Left lobe of liver (tissue), 2 donors: ENCODE measurements at regions not wholly inside any gene's neighbourhood (a gene's known extent, or its start where the extent isn't known, plus 50 kb on each side); places are given as distances from the start of the nearest gene placed in this dataset.
"Not testable (repeated sequence)": the region's sequence is repeated elsewhere in the genome, so short reads cannot be mapped to it uniquely, and the experiment has no call there.

Experiments
- ATAC-seq: fragments of 200-7000 bp; cut with Tn5 transposase; one replicate; pipeline ENCODE4 v1.9.1; 2020; ENCODE audit warnings: mild to moderate bottlenecking, moderate library complexity
- DNase-seq: peaks from one replicate; pipeline ENCODE4 v3.0.0-alpha.2; 2020; ENCODE audit warnings: low spot score
- donor health status: DM: no; HTN: no; CAD: no; lungs with moderate emphysema.
- donor health status: DM: no; HTN: yes; CAD: no.

DNA sequence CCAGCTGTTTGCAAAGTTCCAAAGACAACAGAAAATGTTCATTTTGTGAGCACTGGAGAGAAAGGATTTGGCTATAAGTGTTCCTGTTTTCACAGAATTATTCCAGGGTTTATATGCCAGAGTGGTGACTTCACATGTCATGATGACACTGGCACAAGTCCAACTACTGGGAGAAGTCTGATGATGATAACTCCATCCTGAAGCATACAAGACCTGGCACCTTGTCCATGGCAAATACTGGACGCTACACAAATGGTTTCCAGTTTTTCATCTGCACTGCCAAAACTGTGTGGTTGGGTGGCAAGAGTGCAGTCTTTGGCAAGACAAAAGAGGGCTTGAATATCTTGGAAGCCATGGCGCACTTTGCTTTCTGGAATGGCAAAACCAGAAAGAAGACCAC is 385.0 kb downstream of the CDH11 start:
- ATAC-seq = no peak

DNA sequence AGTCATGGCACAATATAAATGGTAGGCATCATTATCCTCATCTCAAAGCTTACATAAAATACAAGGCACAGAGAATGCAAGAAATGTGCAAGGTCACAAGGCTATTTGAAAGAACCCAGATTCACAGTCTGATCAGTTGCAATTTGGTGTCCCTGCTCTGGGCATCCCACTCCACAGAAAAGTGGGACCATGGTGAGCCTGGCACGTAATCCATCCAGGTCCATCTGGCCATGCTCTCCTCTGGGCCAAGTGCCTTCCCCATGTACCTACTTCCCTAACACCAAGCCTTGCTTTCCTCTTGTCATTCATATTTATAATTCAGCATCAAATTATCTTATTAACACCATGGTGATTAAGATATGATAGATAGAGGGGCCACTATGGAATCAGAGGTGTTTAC is 390.0 kb downstream of the CDH11 start:
- no peak for DNase-seq
- ATAC-seq = no peak

More for the DNA sequence above, 385.0 kb downstream of the CDH11 start:
- no peak for DNase-seq

GRCh38 chr16:64730261-64730660 is 391.6 kb downstream of the CDH11 start:
- ATAC-seq (no peak), DNase-seq (no peak)

GRCh38 chr16:64724339-64724738 is 397.5 kb downstream of the CDH11 start:
- DNase-seq (no peak), ATAC-seq (peak; percentile 67)

GRCh38 chr16:64718486-64718885 is 403.4 kb downstream of the CDH11 start:
- DNase-seq (no peak), ATAC-seq (no peak)

- DNase-seq (no peak), ATAC-seq (no peak)
These were observed 404.0 kb downstream of the CDH11 start for GRCh38 chr16:64717871-64718270.

- DNase-seq = no peak
- no peak for ATAC-seq
These were observed 406.2 kb downstream of the CDH11 start for GRCh38 chr16:64715624-64716023.

GRCh38 chr16:64712026-64712425 is 409.8 kb downstream of the CDH11 start:
- ATAC-seq (no peak), DNase-seq (no peak)

DNA sequence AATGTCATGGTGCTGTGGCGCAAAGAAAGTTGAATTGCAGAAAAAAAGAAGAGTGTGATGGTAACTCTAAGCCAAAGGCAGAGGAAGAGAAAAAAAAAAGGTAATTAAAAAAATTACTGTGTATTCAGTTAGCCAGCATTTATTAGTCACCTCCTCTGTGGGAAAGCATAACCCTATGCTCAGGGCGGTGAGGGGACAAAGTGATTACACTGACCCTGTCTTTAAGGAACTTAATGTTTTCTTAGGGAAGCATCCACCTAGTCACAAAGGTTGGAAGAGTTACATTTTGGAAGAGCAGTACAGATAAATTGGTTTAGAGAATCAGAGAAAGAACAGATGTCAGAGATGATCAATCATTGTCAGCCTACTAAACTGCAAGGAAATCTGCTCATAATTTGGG is 410.3 kb downstream of the CDH11 start:
- DNase-seq (no peak), ATAC-seq (no peak)

GRCh38 chr16:64711026-64711425 is 410.8 kb downstream of the CDH11 start:
- no peak for DNase-seq
- ATAC-seq = no peak

DNA sequence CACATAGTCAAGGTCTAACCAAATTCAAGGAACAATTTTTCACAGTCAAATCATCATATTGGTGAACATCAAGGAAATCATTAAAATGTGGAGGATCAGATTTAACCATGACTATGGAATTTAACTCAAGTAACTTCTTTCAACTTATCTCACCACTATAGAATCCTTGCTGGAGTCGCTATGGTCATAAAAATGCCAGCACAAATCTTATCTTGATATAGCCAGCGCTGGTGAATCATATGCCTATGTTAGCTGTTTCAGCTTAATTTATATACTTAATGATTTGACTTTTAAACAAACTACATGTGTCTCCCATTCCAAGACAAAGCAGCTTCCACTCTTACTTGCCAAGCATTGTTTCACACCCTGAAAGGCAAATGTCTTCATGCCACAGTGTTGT is 416.4 kb downstream of the CDH11 start:
- DNase-seq (no peak), ATAC-seq (no peak)

GRCh38 chr16:64704386-64704785 is 417.5 kb downstream of the CDH11 start:
- ATAC-seq = no peak
- DNase-seq = no peak

- DNase-seq (no peak), ATAC-seq (no peak)
These were observed 419.4 kb downstream of the CDH11 start for GRCh38 chr16:64702415-64702814.

- DNase-seq (no peak), ATAC-seq (no peak)
These were observed 421.2 kb downstream of the CDH11 start for GRCh38 chr16:64700628-64701027.

DNA sequence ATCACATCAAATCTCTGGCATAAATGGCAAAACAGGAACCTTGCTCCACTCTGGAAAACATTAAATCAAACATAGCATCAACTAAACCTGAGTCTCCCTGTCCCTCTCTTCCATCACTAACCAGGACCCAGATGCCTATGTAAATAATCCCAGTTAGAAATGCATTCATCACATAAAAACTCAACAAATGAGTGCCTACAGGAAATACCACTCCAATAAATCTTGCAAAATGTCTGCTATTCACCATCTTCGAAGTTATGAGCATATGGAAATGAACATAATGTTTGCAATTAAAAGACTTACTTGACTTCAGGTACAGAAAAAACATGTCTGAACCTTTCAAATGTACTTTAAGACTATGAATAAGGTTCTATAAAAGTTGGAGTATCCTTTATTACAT is 425.0 kb downstream of the CDH11 start:
- DNase-seq (no peak), ATAC-seq (no peak)

GRCh38 chr16:64695684-64696083 is 426.2 kb downstream of the CDH11 start:
- ATAC-seq = no peak
- no peak for DNase-seq

DNA sequence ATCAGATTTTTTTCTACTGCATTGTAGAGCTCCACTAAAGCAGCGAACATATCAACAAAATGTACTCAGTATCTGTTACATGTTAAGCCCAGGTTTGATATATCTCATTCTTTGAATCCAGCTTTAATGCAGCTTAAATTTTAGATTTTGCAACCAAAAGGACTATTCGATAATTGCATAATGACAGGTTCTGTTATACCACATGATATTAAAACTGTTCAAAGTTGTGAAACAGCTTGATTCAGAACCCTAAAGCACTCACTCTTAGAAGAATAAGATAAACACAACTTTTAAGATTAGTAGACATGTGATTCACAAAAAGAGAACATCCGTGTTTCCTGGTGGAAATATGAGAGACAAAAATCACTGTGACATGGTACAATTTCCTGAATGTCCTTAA is 427.9 kb downstream of the CDH11 start:
- no peak for DNase-seq

DNA sequence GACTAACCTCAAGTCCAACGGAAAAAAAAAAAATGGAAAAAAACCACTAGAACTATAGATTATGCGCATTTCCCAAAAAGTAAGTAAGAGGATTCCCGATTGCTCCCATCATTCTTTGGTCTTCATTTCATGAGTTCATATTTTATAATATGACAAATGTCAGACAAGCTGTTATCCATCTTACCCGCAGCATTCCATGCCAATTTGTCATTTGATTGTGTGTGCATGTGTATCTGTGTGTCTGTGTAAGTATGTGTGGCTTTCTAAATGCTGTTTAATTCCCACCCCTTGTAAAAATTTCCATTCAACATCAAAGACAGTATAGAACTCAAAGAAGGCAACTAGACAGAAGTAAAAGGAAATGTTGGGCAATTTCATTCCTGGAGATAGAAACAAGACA is 434.1 kb downstream of the CDH11 start:
- ATAC-seq (no peak), DNase-seq (no peak)

More for the DNA sequence above, 427.9 kb downstream of the CDH11 start:
- ATAC-seq = no peak

DNA sequence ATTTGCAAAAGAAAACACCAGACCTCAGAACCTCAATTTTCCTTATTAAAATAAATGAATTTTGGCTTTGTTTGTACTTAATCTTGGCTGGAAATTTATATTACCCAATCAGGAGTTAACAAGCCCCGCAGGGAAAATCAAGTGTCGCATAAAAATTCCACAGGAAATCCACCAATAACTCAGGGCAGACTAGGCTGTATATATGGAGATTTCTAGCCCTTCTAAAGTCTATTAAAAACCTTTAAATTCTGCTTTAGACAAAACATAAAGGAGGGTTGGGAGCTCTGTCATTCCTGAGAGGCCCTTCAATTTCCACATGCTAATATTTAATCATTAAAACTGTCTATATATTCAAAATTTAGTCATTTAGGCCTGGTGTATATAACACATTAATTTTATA is 434.7 kb downstream of the CDH11 start:
- no peak for DNase-seq
- ATAC-seq = no peak

GRCh38 chr16:64679976-64680690 is 441.7 kb downstream of the CDH11 start:
- no peak for DNase-seq
- ATAC-seq = no peak

DNA sequence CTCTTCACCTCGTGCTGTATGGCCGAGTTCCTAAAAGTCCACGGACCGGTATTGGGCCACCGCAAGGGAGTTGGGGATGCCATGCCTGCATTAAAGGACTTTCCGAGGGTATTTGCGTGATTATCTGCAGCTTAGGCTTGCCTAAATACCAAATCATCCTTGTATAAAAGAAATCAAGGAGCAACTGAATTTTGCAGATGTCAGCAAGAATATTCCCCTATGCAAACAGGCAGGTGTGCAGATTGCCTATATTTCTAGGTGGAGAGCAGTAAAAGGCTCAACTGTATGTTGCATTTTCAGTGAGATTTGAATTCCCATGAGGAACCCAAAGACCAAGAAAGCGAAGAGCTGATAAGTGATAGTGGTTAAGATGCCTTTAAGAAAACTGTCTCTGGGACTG is 452.3 kb downstream of the CDH11 start:
- ATAC-seq = no peak
- DNase-seq = no peak

GRCh38 chr16:64667334-64667877 is 454.5 kb downstream of the CDH11 start:
- ATAC-seq (no peak), DNase-seq (no peak)

DNA sequence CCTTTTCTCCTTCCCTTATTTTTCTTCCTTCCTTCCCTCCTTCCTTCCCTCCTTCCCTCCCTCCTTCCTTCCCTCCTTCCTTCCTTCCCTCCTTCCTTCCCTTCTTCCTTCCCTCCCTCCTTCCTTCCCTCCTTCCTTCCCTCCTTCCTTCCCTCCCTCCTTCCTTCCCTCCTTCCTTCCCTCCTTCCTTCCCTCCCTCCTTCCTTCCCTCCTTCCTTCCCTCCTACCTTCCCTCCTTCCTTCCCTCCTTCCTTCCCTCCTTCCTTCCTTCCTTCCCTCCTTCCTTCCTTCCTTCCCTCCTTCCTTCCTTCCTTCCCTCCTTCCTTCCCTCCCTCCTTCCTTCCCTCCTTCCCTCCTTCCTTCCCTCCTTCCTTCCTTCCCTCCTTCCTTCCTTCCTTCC is 459.6 kb downstream of the CDH11 start:
- ATAC-seq, DNase-seq: not testable (repeated sequence)
